GM12801 (cell line): ENCODE measurements at regions not wholly inside any gene's neighbourhood (a gene's known extent, or its start where the extent isn't known, plus 50 kb on each side); places are given as distances from the start of the nearest gene placed in this dataset.

Experiments used
- CTCF ChIP-seq: IDR thresholded peaks from one replicate; pipeline ENCODE4 v1.5.1; 2011; ENCODE audit warnings: control low read depth; ENCODE audit not compliant: insufficient read length; ENCODE audit errors: extremely low read depth

- TF ChIP-seq CTCF, result no peak
Measured at GRCh38 chr3:27596334-27596841, 112.2 kb upstream of the SLC4A7 start.

- TF ChIP-seq CTCF, result no peak
Measured at GRCh38 chr3:27594096-27594690, 110.0 kb upstream of the SLC4A7 start.

GRCh38 chr3:27593173-27593572 lies 109.0 kb upstream of the SLC4A7 start:
- TF ChIP-seq CTCF, result no peak

- TF ChIP-seq CTCF, result no peak
Measured at GRCh38 chr3:27591312-27592210, 107.4 kb upstream of the SLC4A7 start.

GRCh38 chr3:27590437-27591298 lies 106.5 kb upstream of the SLC4A7 start:
- no peak for TF ChIP-seq CTCF

GRCh38 chr3:27589795-27590194 lies 105.6 kb upstream of the SLC4A7 start:
- no peak for TF ChIP-seq CTCF

GRCh38 chr3:27585429-27585828 lies 101.2 kb upstream of the SLC4A7 start:
- TF ChIP-seq CTCF, result no peak
